Neural cell (in vitro differentiated cells): ENCODE measurements at regions not wholly inside any gene's neighbourhood (a gene's known extent, or its start where the extent isn't known, plus 50 kb on each side); places are given as distances from the start of the nearest gene placed in this dataset.

Experiments
- EZH2 ChIP-seq: fragments of 200-600, 300-800 bp; shearing (Covaris generic), sonication (generic); IDR thresholded peaks from 2 replicates; pipeline ENCODE4 v1.6.1; 2014; ENCODE audit warnings: antibody characterized with exemption, low read length, borderline replicate concordance, mild to moderate bottlenecking; ENCODE audit not compliant: insufficient read depth, poor library complexity, severe bottlenecking
- POLR2AphosphoS5 ChIP-seq: IDR thresholded peaks from 2 replicates; pipeline ENCODE4 v1.6.1; 2012
- TF ChIP-seq, protein P1 (sequence below): fragments of 450-650 bp; IDR thresholded peaks from 2 replicates; pipeline ENCODE4 v1.5.1; 2014; ENCODE audit warnings: antibody characterized with exemption, mild to moderate bottlenecking, moderate library complexity; ENCODE audit not compliant: poor library complexity, severe bottlenecking
- TF ChIP-seq, protein P2 (sequence below): IDR thresholded peaks from 2 replicates; pipeline ENCODE4 v1.6.1; 2012; ENCODE audit warnings: borderline replicate concordance

DNA sequence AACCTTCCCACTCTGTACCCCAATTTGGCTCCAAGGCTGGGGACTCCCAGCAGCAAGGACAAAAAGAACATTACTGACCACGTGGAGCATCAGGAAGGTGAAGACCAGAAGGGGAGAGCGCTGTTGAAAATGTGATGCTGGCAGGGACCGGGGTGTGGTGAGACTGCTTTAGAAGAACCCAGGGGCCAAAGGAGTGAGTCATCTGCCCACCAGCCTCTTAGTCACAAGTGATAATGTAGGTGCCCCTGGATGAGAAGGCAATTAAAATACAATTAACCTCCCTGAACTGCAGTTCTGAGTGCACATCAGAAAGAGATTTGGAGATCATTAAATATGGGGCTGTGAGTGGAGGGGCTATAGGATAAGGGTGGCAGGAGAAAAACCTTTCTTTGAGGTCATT is 366.6 kb upstream of the CCL2 start:
- TF ChIP-seq, protein P1, sequence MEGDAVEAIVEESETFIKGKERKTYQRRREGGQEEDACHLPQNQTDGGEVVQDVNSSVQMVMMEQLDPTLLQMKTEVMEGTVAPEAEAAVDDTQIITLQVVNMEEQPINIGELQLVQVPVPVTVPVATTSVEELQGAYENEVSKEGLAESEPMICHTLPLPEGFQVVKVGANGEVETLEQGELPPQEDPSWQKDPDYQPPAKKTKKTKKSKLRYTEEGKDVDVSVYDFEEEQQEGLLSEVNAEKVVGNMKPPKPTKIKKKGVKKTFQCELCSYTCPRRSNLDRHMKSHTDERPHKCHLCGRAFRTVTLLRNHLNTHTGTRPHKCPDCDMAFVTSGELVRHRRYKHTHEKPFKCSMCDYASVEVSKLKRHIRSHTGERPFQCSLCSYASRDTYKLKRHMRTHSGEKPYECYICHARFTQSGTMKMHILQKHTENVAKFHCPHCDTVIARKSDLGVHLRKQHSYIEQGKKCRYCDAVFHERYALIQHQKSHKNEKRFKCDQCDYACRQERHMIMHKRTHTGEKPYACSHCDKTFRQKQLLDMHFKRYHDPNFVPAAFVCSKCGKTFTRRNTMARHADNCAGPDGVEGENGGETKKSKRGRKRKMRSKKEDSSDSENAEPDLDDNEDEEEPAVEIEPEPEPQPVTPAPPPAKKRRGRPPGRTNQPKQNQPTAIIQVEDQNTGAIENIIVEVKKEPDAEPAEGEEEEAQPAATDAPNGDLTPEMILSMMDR = no peak
- TF ChIP-seq, protein P2, sequence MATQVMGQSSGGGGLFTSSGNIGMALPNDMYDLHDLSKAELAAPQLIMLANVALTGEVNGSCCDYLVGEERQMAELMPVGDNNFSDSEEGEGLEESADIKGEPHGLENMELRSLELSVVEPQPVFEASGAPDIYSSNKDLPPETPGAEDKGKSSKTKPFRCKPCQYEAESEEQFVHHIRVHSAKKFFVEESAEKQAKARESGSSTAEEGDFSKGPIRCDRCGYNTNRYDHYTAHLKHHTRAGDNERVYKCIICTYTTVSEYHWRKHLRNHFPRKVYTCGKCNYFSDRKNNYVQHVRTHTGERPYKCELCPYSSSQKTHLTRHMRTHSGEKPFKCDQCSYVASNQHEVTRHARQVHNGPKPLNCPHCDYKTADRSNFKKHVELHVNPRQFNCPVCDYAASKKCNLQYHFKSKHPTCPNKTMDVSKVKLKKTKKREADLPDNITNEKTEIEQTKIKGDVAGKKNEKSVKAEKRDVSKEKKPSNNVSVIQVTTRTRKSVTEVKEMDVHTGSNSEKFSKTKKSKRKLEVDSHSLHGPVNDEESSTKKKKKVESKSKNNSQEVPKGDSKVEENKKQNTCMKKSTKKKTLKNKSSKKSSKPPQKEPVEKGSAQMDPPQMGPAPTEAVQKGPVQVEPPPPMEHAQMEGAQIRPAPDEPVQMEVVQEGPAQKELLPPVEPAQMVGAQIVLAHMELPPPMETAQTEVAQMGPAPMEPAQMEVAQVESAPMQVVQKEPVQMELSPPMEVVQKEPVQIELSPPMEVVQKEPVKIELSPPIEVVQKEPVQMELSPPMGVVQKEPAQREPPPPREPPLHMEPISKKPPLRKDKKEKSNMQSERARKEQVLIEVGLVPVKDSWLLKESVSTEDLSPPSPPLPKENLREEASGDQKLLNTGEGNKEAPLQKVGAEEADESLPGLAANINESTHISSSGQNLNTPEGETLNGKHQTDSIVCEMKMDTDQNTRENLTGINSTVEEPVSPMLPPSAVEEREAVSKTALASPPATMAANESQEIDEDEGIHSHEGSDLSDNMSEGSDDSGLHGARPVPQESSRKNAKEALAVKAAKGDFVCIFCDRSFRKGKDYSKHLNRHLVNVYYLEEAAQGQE = no peak
- TF ChIP-seq POLR2AphosphoS5 = no peak
- TF ChIP-seq EZH2 = no peak
